NCI-H2107 treated with DMSO at 0.1 percent for 48 hours (cell line): ENCODE measurements at regions not wholly inside any gene's neighbourhood (a gene's known extent, or its start where the extent isn't known, plus 50 kb on each side); places are given as distances from the start of the nearest gene placed in this dataset.

Experiments
- DNase-seq: peaks from one replicate; lab custom pipeline; 2025; ENCODE audit not compliant: unreplicated experiment; lab: John Stamatoyannopoulos, UW

DNA sequence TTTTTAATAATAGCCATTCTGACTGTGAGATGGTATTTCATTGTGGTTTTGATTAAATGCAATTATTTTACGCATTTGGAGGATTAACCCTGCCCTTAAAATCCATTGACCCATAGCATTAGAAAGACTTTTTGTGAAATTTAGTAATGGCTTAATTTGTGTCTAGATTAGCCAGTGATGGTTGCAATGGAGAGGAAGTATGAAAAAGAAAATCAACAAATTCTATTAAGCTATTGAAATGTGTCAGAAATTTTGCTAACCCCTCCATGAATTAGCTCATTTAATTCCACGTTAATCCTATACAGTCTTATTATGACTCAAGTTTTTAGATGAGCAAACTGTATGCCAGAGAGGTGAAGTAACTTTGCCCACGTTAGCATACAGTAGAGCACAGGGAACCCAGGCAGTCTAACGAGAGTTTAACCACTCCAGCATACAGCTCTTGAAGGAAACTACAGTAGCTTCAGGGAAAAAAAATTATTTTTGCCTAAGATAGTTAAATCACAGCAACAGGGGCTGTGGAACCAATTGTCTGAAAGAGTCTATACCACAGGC is 158.2 kb upstream of the PPP2R2B start:
- no peak for DNase-seq

DNA sequence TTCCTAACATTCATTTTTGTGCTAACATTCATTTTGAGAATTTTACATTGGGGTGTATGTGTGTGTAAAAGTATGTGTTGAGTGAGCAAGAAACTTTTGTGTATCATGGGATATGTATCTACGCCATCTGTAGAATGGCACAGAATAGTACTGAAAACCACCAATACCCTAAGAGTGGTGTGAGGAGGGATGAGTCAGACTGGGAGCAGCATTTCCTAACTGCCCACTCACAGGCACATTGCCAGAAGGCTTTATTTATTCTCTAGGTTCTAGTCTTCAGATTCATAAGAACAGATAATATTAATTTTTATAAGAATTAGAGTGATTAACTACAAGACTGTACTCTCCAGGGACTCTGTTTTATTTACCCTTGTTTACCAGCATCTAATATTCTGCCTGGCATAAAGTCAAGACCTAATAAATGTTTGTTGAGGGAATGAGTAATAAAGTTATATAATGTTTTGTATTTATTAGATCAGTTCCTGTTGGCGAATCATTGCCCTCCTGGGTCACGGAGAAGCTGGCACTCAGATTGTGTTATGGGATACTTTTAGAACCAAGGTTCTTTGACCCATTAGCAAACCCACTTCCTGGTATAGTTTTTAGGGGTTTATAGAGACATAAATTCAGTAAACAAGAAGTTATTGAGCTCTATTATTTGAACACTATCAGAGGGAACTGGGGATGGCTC is 159.1 kb upstream of the PPP2R2B start:
- no peak for DNase-seq

DNA sequence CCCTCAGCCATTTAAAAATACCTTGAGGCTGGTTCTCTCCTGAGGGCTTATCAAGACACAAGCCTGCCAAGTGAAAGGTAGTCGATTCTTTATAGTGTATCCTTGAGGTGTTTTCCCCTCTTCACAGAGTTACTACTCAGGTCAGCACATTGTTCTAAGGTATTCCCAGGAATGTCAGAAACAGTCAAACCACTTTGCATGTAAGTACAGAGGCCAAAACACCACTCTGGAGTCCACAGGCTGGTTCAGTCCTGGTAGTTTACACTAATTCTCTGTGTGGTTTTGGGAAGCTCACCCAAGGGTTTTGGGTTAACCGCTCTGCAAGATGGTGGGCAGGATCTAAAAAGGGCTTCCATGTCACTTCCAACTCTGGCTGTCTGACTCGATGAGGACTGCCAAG is 162.3 kb upstream of the PPP2R2B start:
- no peak for DNase-seq

DNA sequence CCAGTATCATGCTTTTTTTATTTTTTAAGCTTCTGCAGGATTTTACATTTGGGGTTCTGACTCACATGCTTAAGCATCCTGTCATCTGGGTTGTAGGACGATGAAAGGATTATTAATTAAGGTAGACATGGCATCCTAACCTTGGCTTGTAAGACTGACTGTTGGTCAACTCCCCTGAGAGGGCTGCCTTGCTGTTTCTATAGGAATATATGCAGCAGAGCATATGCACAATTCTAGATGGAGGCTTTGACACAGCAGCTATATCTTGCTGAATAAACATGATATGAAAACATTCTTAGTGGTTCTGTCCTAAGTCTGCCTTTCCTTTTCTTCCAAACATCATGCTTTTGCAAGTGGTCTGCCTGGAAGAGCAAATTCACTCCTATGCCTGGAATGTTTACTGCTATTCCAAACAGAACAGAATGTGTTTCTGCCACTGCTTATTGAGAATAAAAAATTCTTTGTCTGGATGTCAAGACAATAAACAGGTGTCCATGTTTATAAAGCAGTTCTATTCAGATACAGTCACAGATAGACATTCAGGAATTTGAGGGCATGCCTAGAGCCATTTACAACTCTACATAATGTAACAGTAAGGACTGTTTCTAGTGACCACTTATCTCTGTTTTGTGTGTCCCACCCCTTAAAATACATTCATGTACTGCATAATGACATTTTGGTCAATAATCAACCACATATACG is 166.2 kb upstream of the PPP2R2B start:
- DNase-seq = no peak

DNA sequence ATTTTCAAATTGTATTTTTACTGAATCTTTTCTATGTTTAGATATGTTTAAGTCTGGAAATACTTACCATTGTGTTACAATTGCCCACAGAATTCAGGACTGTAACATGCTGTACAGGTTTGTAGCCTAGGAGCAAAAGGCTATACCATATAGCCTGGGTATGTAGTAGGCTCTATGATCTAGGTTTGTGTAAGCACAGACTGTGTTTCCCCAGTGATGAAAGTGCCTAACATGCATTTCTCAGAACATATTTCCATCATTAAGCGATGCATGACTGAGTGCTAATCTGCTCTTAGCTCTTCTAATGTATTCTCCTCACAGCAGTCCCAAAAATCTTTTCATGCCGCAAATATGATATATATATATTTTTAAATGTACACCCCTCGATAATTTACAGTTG is 166.7 kb upstream of the PPP2R2B start:
- no peak for DNase-seq

DNA sequence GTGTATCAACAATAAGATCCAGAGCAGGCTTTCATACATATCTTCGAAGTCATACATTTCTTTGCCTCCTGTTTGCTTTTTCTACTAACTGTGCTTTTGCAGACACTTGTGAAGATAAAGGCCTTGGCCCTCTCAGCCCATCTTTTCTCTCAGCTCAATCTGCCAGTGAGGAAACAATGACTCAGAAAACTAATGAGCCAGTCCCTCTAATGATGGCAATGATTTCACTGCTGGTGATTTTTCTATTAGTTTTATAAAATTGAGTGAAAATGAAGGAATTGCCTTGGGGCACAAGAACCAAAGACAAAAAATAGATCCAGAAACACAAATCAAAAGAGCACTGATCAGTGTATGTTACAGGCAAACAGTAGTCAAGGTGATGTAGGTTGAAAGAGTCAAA is 167.7 kb upstream of the PPP2R2B start:
- DNase-seq = no peak

DNA sequence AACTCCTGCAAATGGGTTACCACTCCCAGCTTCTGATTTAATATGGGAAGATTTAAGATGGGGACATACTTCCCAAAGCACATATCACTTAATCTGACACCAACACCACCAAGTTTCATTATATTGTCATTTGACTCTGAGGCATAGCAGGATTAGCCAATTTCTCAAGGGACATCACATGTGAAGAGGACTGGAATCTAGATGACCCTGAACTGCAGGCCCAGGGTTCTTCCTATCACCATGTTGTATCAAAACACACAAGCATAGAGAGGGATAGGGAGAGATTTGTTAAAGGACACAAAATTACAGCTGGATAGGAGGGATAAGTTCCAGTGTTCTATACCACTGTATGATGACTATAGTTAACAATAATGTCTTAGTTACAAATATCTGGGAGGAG is 168.3 kb upstream of the PPP2R2B start:
- no peak for DNase-seq

DNA sequence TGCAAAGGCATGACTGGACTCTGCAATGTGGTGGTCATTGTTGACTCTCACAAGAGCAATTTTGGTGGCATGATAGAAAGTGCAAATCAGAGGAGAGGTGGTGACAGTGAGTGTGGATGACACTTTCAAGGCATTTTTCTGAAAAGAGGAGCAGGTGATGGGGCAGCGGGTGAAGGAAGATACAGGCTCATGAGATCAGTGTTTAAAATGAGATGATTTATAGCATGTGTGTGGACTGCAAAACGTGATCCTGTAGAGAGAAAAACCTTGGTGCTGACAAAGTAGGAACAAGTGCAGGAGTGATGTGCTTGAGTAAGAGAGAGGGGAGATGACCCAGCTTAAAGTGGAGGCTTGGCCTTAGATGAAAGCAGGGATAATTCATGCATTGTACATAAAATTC is 171.2 kb upstream of the PPP2R2B start:
- DNase-seq = no peak

DNA sequence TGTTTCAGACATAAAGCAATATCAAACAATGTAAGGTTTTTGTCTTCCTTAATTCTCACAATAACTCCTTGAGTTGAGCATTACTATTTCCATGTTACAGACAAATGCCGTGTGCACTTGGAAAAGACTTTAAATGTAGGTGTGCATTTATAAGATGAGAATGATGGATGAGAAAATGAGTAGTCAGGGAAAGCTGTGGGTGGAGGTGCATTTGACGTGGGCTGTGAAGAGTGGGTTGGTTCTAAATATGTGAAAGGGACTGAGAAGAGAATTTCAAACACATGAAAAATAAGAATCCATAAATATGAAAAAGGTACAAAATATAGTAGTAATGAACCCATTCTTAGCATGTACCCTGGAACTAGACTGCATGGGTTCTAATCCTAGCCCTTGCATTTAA is 171.6 kb upstream of the PPP2R2B start:
- DNase-seq = no peak

DNA sequence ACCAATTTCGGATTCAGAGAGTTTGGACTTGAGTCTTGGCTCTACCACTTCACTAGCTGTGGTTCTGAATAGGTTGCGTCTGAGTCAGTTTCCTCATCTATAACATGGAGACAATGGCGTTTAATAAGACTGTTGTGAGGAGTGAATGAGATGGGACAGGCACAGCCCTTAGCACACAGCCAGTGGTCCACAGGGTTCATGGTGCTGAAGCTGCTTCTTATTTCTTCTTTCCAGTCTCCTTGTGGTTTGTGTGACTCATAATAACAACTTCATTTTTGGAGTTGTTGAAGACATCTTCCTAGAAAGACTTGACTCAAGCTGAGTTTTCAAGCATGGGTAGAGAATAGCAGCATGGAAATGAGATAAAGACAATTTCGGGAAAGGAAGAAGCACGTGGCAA is 172.6 kb upstream of the PPP2R2B start:
- DNase-seq = no peak

DNA sequence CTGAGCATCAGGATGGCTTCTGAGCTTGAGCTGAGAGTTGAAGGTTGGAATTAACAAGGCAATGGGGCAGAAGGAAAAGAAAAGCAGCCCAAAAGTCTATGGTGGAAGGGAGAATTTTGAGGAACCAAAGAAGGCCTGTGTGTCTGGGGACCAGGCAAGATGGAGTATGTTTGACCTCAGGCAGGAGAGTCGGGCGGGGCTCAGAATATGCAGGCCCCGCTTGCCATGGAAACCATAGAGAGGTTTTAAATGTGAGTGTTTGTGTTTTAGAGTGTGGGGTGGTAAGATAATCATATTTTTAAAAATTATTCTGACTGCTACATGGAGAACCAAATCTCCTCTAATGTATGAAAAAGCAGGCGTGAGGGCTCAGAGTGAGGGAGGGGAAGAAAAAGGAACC is 174.0 kb upstream of the PPP2R2B start:
- DNase-seq = no peak

DNA sequence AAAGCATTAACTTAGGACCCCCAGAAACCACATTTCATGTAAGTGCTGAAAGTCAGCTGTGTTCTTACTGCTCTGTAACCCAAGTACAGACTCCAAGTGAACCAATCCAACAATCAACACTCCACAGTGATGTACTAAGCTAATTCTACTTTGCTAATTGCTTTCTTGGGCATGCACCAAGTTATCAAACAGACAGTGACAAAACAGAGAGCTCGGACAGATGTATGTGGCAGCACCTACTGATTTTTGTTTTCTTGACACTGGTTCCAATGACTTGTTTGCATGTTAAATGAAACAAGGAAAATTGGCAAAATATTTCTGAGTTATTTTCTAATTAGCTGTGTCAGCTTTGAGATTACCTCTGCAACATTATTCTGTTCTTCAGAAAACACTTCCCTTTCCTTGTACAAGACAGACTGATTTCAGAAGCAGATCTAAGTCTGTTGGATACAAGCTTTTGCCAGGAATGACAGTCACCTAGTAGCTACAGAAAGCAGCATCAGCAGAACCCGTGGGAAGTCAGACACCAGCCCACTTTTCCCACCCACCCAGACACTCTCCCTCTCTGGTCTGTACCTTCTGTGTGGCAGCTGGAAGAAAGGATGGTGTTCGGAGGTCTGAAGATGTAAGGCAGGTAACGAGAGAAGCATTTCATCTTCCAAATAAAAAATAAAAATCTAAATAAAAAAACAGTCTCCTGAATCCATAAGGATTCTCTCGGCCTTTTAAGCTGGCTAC is 176.7 kb upstream of the PPP2R2B start:
- no peak for DNase-seq

DNA sequence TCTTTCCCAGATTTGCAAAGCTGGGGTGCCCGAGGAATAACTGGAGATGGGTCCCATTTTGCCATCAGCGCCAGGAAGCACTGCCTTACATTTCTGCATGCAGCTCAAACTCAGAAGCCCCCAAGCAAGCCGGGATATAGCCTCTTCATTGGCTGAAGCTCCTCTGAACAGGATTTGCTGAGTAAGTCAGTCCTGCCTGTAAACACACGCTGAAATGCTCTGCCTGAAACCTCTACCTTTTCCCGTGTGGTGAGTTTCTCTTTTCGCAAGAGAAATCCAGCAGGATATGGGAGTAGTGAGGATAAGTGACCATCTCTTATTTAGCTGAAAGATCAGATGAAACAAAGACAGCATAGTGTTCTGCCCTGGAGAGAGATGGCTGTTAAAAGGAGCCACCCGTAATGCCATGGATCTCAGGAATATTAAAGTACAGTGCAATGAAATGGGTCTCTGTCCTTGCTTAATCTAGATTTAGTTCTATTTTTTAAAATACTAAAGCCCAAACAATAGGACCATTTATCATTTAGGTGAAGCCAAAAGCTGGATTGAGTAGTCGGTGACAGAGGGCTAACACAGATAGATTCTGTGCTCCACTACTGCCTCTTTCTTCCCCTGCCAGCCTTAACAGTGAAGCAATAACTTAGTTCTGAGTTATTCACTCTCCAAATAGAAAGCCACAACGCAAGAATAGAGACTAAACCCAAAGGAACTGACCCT is 177.5 kb upstream of the PPP2R2B start:
- DNase-seq = no peak

DNA sequence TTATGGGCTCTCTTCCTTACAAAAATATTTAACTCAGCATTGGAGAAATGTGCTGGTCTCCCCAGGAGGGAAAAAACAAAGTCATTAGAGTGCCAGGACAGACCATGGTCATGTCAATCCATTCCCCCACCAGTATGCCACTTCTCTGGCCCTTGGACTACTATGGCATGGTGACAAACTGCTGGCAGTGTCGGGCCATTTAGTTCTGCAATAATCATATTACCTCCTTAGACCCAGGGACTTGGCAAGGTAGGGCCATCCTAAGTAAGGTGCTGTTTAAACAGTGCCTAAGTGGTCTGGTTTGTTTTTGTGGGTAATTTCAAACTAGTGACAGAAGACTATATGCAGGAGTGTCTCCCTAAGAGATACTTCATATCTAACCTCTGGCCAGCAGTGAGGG is 177.8 kb upstream of the STK32A start:
- DNase-seq = no peak

DNA sequence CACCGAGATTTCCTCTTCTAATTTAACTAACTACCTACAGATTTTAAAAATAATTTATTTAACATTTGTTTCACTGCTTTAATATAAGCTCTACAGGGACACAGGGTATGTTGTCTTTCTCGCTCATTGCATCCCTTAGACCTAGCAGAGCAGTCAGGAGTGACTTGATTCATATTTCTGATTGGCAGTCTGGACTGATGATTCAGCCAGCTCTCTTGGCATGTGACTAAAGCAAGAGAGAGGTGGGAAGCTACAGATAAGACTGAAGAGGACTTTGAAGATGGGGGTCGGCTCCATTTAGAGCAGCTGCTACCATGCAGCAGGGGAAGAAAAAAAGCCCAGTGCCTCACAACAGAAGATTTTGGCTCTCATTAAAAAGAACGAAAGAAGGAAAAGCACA is 173.4 kb upstream of the STK32A start:
- no peak for DNase-seq

DNA sequence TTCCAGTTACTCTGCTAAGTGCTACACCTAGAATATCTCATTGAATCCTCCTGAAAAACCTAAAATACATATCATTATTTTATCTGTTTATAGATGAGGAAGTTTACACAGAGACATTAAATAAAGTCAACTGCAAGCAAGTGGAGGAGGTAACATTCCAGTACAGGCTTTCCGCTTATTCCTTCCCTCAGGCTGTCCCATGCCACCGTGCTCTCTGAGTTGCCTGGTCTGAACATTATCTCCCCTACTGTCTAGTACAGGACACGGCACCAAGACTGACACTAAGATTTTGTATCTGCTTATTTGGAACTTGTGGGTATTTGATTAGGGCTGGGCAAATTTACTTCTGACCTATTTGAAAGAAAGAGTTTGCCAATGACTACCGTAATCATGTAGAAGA is 172.4 kb upstream of the STK32A start:
- DNase-seq = no peak

DNA sequence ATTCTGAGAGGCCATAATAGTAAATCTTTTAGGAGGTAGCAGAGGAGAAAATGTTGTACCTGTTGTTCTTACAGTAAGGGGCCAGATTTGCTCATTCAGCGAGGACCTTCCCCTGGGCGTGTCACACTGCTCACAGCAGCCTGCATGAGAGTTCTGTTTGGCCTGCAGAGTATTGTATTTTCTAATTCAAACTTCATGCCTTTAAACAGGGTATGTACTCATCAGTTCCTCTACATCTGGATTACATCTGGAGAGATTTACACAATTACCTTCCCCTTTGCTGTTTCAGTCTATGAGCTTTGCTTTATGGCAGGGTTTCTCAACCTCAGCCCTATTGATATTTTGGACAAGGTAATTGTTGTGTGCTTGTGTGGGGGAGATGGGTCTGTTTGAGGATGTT is 170.9 kb upstream of the STK32A start:
- no peak for DNase-seq

DNA sequence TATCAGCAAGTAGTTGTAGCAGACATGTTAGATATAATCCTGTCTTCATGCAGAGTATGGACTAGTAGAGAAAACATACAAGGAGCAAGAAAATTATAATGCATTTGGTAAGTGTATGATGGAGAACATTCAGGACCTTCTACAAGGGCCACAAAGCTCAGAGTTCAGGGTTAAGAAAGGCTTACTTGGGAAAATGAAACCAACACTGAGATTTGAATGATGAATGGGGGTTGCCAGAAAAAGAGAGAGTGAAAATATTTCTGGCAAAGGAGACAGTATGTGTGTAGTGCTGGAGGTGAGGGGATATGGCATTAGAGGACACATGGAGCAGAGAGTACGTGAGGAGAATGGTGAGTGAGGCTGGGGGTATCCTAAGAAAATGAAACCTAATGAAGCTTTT is 169.8 kb upstream of the STK32A start:
- DNase-seq = no peak

DNA sequence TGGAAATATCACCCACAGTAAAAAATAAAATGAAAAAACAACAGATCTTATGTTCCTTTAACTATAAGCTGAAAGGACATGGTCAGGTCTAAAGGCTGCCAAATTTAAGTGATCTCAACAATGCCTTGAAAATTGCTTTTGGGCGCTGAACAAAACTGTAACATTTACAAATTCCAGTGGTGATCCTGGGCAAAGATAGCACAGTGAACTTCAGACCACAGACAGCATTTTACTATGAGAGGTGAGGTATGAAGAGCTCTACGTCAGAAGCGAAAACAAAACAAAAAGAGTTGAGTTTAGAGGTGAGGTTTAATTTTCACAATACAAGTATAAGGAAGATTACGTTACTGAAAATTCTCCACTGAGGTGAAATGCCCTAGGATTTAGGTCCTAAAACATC is 165.8 kb upstream of the STK32A start:
- DNase-seq = no peak

DNA sequence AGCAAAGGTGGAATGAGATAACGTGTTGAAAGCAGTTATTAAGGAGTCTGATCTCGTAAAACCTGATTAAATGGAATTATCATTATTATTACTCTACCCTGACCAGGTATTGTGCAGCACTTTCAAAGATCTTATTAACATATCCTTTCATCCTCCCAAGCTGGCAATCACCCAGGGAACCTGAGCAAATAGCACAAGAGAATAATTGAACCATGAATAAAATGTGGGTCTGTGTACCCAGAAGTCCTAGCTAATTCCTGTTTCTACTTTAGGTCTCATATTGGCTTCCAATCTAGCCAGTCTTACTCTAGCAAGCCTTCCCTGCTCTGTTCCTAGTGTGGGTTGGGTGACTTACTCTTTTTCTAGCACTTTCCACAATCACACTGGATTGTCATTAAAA is 162.2 kb upstream of the STK32A start:
- DNase-seq = no peak

DNA sequence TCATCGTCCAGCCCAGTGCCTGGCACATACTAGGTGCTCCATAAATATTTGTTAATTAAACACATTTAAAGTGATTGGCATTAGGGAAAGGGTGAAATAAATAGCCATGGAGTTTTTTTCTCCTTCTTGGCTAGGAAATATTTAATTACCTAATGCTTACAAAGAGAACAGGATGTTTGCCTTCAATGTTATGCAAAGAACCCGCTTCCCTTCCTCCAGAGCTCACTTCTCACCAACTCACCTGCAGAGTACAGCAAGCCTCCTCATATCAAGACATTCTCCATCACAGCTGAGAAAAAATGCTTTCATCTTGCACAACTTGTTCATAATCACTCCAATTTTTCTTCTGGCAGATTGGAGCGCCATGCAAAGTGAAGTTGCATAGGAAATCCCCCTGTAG is 161.7 kb upstream of the STK32A start:
- DNase-seq = no peak
